HCT116 (cell line): ENCODE measurements at regions not wholly inside any gene's neighbourhood (a gene's known extent, or its start where the extent isn't known, plus 50 kb on each side); places are given as distances from the start of the nearest gene placed in this dataset.
"Not testable (repeated sequence)": the region's sequence is repeated elsewhere in the genome, so short reads cannot be mapped to it uniquely, and the experiment has no call there.

Source experiments
- ATAC-seq: fragments of 200-7000 bp; cut with Tn5 transposase; 2 replicates; pipeline ENCODE4 v1.9.1; 2020; ENCODE audit warnings: mild to moderate bottlenecking, moderate library complexity
- BruUV-seq: library from RNA; stranded (reverse); fragments of 400-500 nt; replicated peaks from 2 replicates; lab custom pipeline; 2021; lab: Mats Ljungman, UMichigan
- CTCF ChIA-PET: fragments of 300-600 bp; sonication (Branson Sonifier 250); formaldehyde crosslinking; loops from one replicate; lab custom pipeline; 2021; ENCODE audit warnings: antibody characterized with exemption; lab: Charles Lee
- POLR2A ChIA-PET: fragments of 300-600, 350-600 bp; sonication (Branson Sonifier 250); formaldehyde crosslinking; loops from one replicate; lab custom pipeline; 2021; ENCODE audit warnings: antibody characterized with exemption; lab: Charles Lee
- RAD21 ChIA-PET, 2 experiments: fragments of 300-600 bp; sonication (Branson Sonifier 250); formaldehyde crosslinking; loops; one replicate each; lab custom pipeline; 2023; ENCODE audit warnings: low total read pairs in 2 of 2; ENCODE audit not compliant: uncharacterized antibody in 2 of 2, unreplicated experiment in 2 of 2, low non-redundant PET in 1 of 2; lab: Charles Lee
- DNase-seq: peaks from one replicate; pipeline ENCODE4 v3.0.0-alpha.2; 2010; ENCODE audit warnings: low read depth, low spot score
- H2AFZ ChIP-seq: fragments of 200-600 bp; shearing (Covaris generic), sonication (generic); 2 replicates; pipeline ENCODE4 v1.6.1; 2017; ENCODE audit warnings: low read depth, mixed run types, mixed read lengths, antibody characterized with exemption, low read length; ENCODE audit not compliant: poor library complexity, severe bottlenecking
- H3K27ac ChIP-seq: 2 replicates; pipeline ENCODE4 v1.5.1; 2012; ENCODE audit warnings: low read depth, low read length
- H3K27me3 ChIP-seq: fragments of 200-600 bp; sonication (generic); 2 replicates; pipeline ENCODE4 v1.6.1; 2016; ENCODE audit warnings: mixed run types, low read length, mixed read lengths; ENCODE audit not compliant: insufficient read depth
- H3K36me3 ChIP-seq, 2 experiments: fragments of 200-500 bp in 1 of 2; fragments of 200-600 bp in 1 of 2; sonication (Bioruptor generic) in 1 of 2; sonication (generic) in 1 of 2; 2 replicates each; pipeline versions ENCODE4 v1.5.1 to v1.6.1; 2014 to 2016; ENCODE audit warnings: low read length in 2 of 2, inconsistent platforms in 1 of 2, mixed read lengths in 1 of 2, mixed run types in 1 of 2; ENCODE audit not compliant: insufficient read depth in 2 of 2, control insufficient read depth in 1 of 2
- H3K4me1 ChIP-seq, 2 experiments: fragments of 200-600 bp in 1 of 2; sonication (generic) in 1 of 2; 2 replicates each; pipeline versions ENCODE4 v1.5.1 to v1.6.1; 2012 to 2017; ENCODE audit warnings: low read length in 2 of 2, inconsistent platforms in 1 of 2, mild to moderate bottlenecking in 1 of 2, mixed read lengths in 1 of 2, mixed run types in 1 of 2, moderate library complexity in 1 of 2; ENCODE audit not compliant: insufficient read depth in 2 of 2, control insufficient read depth in 1 of 2
- H3K4me2 ChIP-seq: fragments of 200-600 bp; sonication (generic); 2 replicates; pipeline ENCODE4 v1.6.1; 2017; ENCODE audit warnings: mixed run types, low read length, mixed read lengths
- H3K4me3 ChIP-seq, 2 experiments: fragments of 200-600 bp in 1 of 2; sonication (generic) in 1 of 2; replicated peaks in 1 of 2; 2 replicates each; pipeline ENCODE4 v1.5.1; 2011 to 2016; ENCODE audit warnings: low read length in 2 of 2, control low read depth in 1 of 2, low read depth in 1 of 2, mild to moderate bottlenecking in 1 of 2, mixed read lengths in 1 of 2, mixed run types in 1 of 2
- H3K79me2 ChIP-seq: fragments of 200-600 bp; sonication (generic); 2 replicates; pipeline ENCODE4 v1.6.1; 2017; ENCODE audit warnings: mild to moderate bottlenecking, mixed run types, low read length, moderate library complexity, mixed read lengths; ENCODE audit not compliant: insufficient read depth
- H3K9ac ChIP-seq: fragments of 200-600 bp; sonication (generic); 2 replicates; pipeline ENCODE4 v1.6.1; 2016; ENCODE audit warnings: low read length, mixed read lengths
- H3K9me2 ChIP-seq: fragments of 200-600 bp; sonication (generic), shearing (Covaris generic); 2 replicates; pipeline ENCODE4 v1.6.1; 2017; ENCODE audit warnings: mixed run types, mild to moderate bottlenecking, moderate library complexity; ENCODE audit not compliant: insufficient read depth
- H3K9me3 ChIP-seq, 2 experiments: fragments of 200-500 bp in 1 of 2; fragments of 200-600 bp in 1 of 2; sonication (Bioruptor generic) in 1 of 2; sonication (generic) in 1 of 2; 2 replicates each; pipeline ENCODE4 v1.6.1; 2014 to 2017; ENCODE audit warnings: low read length in 2 of 2, mixed read lengths in 2 of 2, inconsistent platforms in 1 of 2, low read depth in 1 of 2, mild to moderate bottlenecking in 1 of 2, mixed run types in 1 of 2, moderate library complexity in 1 of 2; ENCODE audit not compliant: control insufficient read depth in 1 of 2, insufficient read depth in 1 of 2
- H4K20me1 ChIP-seq: fragments of 200-600 bp; sonication (generic), shearing (Covaris generic); 2 replicates; pipeline ENCODE4 v1.6.1; 2017; ENCODE audit warnings: mixed run types, mild to moderate bottlenecking, moderate library complexity; ENCODE audit not compliant: insufficient read depth
- CTCF ChIP-seq, 3 experiments: fragments of 200-600 bp in 1 of 3; sonication (generic) in 1 of 3; IDR thresholded peaks in 2 of 3; conservative IDR thresholded peaks in 1 of 3; 2 replicates each; pipeline ENCODE4 v1.5.1; 2012 to 2017; ENCODE audit warnings: low read depth in 2 of 3, low read length in 2 of 3, antibody characterized with exemption in 1 of 3, borderline replicate concordance in 1 of 3, control low read depth in 1 of 3, mild to moderate bottlenecking in 1 of 3, mixed read lengths in 1 of 3, mixed run types in 1 of 3, moderate library complexity in 1 of 3; ENCODE audit not compliant: insufficient read depth in 1 of 3
- RAD21 ChIP-seq: IDR thresholded peaks from 2 replicates; pipeline ENCODE4 v1.6.1; 2012; ENCODE audit warnings: low read depth, mild to moderate bottlenecking
- SIN3A ChIP-seq: IDR thresholded peaks from 2 replicates; pipeline ENCODE4 v1.6.1; 2012; ENCODE audit warnings: low read depth
- SRF ChIP-seq: IDR thresholded peaks from 2 replicates; pipeline ENCODE4 v1.6.1; 2012; ENCODE audit warnings: low read depth
- ZFX ChIP-seq: fragments of 450-650 bp; IDR thresholded peaks from 2 replicates; pipeline ENCODE4 v1.6.1; 2017
- ZNF274 ChIP-seq: fragments of 200-500 bp; sonication (Bioruptor generic); IDR thresholded peaks from 2 replicates; pipeline ENCODE4 v1.6.1; 2014; ENCODE audit warnings: mild to moderate bottlenecking, low read depth, low read length, inconsistent platforms
- intact Hi-C: fragments of 100-400 bp; cut with micrococcal nuclease; formaldehyde crosslinking; loops from 2 replicates; pipeline ENCODE4 v1.10.0; 2022
- TF ChIP-seq, protein P1 (sequence below): IDR thresholded peaks from 2 replicates; pipeline ENCODE4 v1.6.1; 2012

GRCh38 chr12:85468356-85469157, 188.5 kb downstream of the ALX1 start:
- intact Hi-C loops = loop anchor here (1.0 to 2.0 kb wide), 2 partner anchors 404 to 452 kb away; no protein-coding TSS in a partner anchor

DNA sequence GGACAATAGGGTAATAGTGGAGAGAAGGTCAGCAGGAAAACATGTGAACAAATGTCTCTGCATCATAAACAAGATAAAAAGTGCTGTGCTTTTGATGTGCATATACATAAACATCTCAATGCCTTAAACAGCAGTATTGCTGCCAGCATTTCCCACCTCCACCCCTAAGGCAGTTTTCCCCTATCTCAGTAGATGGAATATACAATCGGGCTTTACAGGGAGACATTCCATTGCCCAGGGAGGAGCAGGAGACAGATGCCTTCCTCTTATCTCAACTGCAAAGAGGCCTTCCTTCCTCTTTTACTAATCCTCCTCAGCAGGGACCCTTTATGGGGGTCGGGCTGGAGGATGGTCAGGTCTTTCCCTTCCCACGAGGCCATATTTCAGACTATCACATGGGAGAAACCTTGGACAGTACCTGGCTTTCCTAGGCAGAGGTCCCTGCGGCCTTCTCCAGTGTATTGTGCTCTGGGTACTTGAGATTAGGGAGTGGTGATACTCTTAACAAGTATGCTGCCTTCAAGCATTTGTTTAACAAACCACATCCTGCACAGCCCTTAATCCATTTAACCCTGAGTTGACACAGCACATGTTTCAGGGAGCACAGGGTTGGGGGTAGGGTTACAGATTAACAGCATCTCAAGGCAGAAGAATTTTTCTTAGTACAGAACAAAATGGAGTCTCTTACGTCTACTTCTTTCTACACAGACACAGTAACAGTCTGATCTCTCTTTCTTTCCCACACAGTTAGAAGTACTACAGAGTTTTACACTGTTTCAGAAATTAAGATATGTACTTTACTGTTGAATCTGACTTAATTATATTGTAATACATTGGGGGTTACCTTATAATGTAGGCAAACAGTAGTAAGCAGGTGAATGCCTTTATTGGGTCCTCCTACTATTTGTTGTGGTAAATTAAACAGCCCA, 189.4 kb downstream of the ALX1 start:
- POLR2A ChIA-PET = not testable (repeated sequence)

More at GRCh38 chr12:85468356-85469157, 188.5 kb downstream of the ALX1 start:
- Histone ChIP-seq H3K9ac (no peak overlapping the region), H3K27ac (no peak overlapping the region), H3K79me2 (no peaks in the 10 kb centered on the region), H2AFZ (no peak overlapping the region), H3K36me3 (no peaks in the 10 kb centered on the region), H3K4me3 (no peak overlapping the region), H3K9me3 (no peaks in the 10 kb centered on the region), H3K9me2 (no peaks in the 10 kb centered on the region), H3K4me1 (no peaks in the 10 kb centered on the region), H3K27me3 (no peaks in the 10 kb centered on the region), H3K4me2 (no peak overlapping the region), H4K20me1 (no peaks in the 10 kb centered on the region)
- TF ChIP-seq, protein P1, sequence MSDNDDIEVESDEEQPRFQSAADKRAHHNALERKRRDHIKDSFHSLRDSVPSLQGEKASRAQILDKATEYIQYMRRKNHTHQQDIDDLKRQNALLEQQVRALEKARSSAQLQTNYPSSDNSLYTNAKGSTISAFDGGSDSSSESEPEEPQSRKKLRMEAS = no peak
- TF ChIP-seq CTCF (IDR thresholded peaks at IDR 0.05 in 2 of 3, conservative IDR thresholded peaks at IDR 0.05 in 1 of 3; ENCODE audit: borderline replicate concordance in 1 of 3, insufficient read depth in 1 of 3, low read depth in 2 of 3, low read length in 2 of 3) = peak; percentile 72 to 81 (median 73); a peak in 5 of 6 replicates
- TF ChIP-seq SRF = no peak
- no peak for TF ChIP-seq ZFX
- peak; percentile 84 for TF ChIP-seq RAD21
- TF ChIP-seq ZNF274 = no peak
- no peak for TF ChIP-seq SIN3A
- peak; percentile 36 for DNase-seq
- ATAC-seq = peak; percentile 72; the same call in 1 of the 2 replicates
- CTCF ChIA-PET = interaction anchor here (0.7 to 3.1 kb wide), 14 partner anchors 10 to 483 kb away, joined by 3 to 33 read pairs (median 4); no protein-coding TSS in a partner anchor
- RAD21 ChIA-PET = interaction anchor here (1.0 to 1.4 kb wide), 5 partner anchors 107 to 483 kb away, joined by 3 to 7 read pairs (median 3); no protein-coding TSS in a partner anchor
- BruUV-seq = no TSS peak
- POLR2A ChIA-PET = no interaction called here

GRCh38 chr12:85475277-85475676, 195.3 kb downstream of the ALX1 start:
- CTCF ChIA-PET = interaction anchor here (1.2 to 2.1 kb wide), 5 partner anchors 13 to 445 kb away, joined by 3 to 20 read pairs (median 4); no protein-coding TSS in a partner anchor
- H3K4me1 ChIP-seq, POLR2A ChIA-PET, BruUV-seq, H3K79me2 ChIP-seq, H4K20me1 ChIP-seq, H3K9ac ChIP-seq, DNase-seq, intact Hi-C loops, ATAC-seq, H3K27ac ChIP-seq, H3K4me3 ChIP-seq, H2AFZ ChIP-seq, RAD21 ChIA-PET, H3K27me3 ChIP-seq, H3K4me2 ChIP-seq, H3K9me3 ChIP-seq, H3K36me3 ChIP-seq, H3K9me2 ChIP-seq: not testable (repeated sequence)

More for the DNA sequence above, 189.4 kb downstream of the ALX1 start:
- intact Hi-C loops = loop anchor here (2.0 kb wide), 1 partner anchor 403 kb away; no protein-coding TSS in a partner anchor
- not testable (repeated sequence) for H2AFZ ChIP-seq, DNase-seq, H4K20me1 ChIP-seq, H3K4me3 ChIP-seq, H3K4me2 ChIP-seq, H3K27me3 ChIP-seq, H3K9me2 ChIP-seq, H3K36me3 ChIP-seq, H3K9ac ChIP-seq, ATAC-seq, H3K4me1 ChIP-seq, H3K27ac ChIP-seq, H3K9me3 ChIP-seq, H3K79me2 ChIP-seq, BruUV-seq
- RAD21 ChIA-PET = interaction anchor here (1.1 to 1.4 kb wide), 4 partner anchors 106 to 452 kb away, joined by 3 to 7 read pairs (median 3); no protein-coding TSS in a partner anchor
- CTCF ChIA-PET = interaction anchor here (0.7 to 3.1 kb wide), 10 partner anchors 10 to 483 kb away, joined by 3 to 33 read pairs (median 7); no protein-coding TSS in a partner anchor
